EL (cell line): ENCODE measurements at regions not wholly inside any gene's neighbourhood (a gene's known extent, or its start where the extent isn't known, plus 50 kb on each side); places are given as distances from the start of the nearest gene placed in this dataset.

ENCODE experiments used
- DNase-seq: peaks from one replicate; pipeline ENCODE4 v3.0.0-alpha.2; 2016

GRCh38 chr1:209046935-209047334 is 536.6 kb upstream of the CAMK1G start:
- DNase-seq: no peak

- peak; percentile 89 for DNase-seq
These were observed 534.4 kb upstream of the CAMK1G start for GRCh38 chr1:209048941-209049669.

- DNase-seq: no peak
These were observed 531.9 kb upstream of the CAMK1G start for GRCh38 chr1:209051570-209051969.

GRCh38 chr1:209053587-209053986 is 529.9 kb upstream of the CAMK1G start:
- no peak for DNase-seq

- DNase-seq: no peak
These were observed 526.4 kb upstream of the CAMK1G start for GRCh38 chr1:209057083-209057482.

- DNase-seq: no peak
These were observed 525.6 kb upstream of the CAMK1G start for GRCh38 chr1:209057901-209058300.

GRCh38 chr1:209059376-209059775 is 524.1 kb upstream of the CAMK1G start:
- DNase-seq: no peak

GRCh38 chr1:209059981-209060380 is 523.5 kb upstream of the CAMK1G start:
- no peak for DNase-seq

- DNase-seq: no peak
These were observed 521.4 kb upstream of the CAMK1G start for GRCh38 chr1:209062081-209062620.

- DNase-seq: peak; percentile 21
These were observed 520.7 kb upstream of the CAMK1G start for GRCh38 chr1:209062863-209063262.

- peak; percentile 42 for DNase-seq
These were observed 519.5 kb upstream of the CAMK1G start for GRCh38 chr1:209063767-209064659.

- DNase-seq: no peak
These were observed 518.4 kb upstream of the CAMK1G start for GRCh38 chr1:209064850-209065706.

- peak; percentile 69 for DNase-seq
These were observed 511.0 kb upstream of the CAMK1G start for GRCh38 chr1:209072481-209072880.

- no peak for DNase-seq
These were observed 509.6 kb upstream of the CAMK1G start for GRCh38 chr1:209073879-209074278.

- no peak for DNase-seq
These were observed 508.8 kb upstream of the CAMK1G start for GRCh38 chr1:209074575-209075250.

- DNase-seq: peak; percentile 46
These were observed 506.8 kb upstream of the CAMK1G start for GRCh38 chr1:209076688-209077087.

- DNase-seq: peak; percentile 96
These were observed 503.2 kb upstream of the CAMK1G start for GRCh38 chr1:209080170-209080781.

GRCh38 chr1:209086486-209087192 is 496.9 kb upstream of the CAMK1G start:
- no peak for DNase-seq

- no peak for DNase-seq
These were observed 489.1 kb upstream of the CAMK1G start for GRCh38 chr1:209094384-209094783.

GRCh38 chr1:209095627-209096595 is 487.6 kb upstream of the CAMK1G start:
- DNase-seq: peak; percentile 98
